Body of pancreas (tissue), 4 donors: ENCODE measurements at regions not wholly inside any gene's neighbourhood (a gene's known extent, or its start where the extent isn't known, plus 50 kb on each side); places are given as distances from the start of the nearest gene placed in this dataset.

Source experiments
- CTCF ChIP-seq, 7 experiments: fragments of 450-650 bp in 4 of 7; fragments of 200-600 bp in 3 of 7; sonication (generic) in 3 of 7; IDR thresholded peaks; one replicate each; pipeline ENCODE4 v1.5.1; 2016 to 2019; ENCODE audit warnings: antibody characterized with exemption in 7 of 7
- POLR2A ChIP-seq, 3 donors: fragments of 450-650 bp; IDR thresholded peaks; one replicate each; pipeline ENCODE4 v1.6.1; 2016; ENCODE audit warnings: antibody characterized with exemption in 3 of 3, mild to moderate bottlenecking in 2 of 3

GRCh38 chr2:160639472-160639871 is 145.9 kb upstream of the RBMS1 start:
- TF ChIP-seq CTCF (IDR thresholded peaks at IDR 0.05): no peak
- TF ChIP-seq POLR2A (IDR thresholded peaks at IDR 0.05): no peak
